Hematopoietic multipotent progenitor cell treated with erythropoietin and hydrocortisone succinate and interleukin-3 and kit ligand, for 6 days (in vitro differentiated cells): ENCODE measurements at regions not wholly inside any gene's neighbourhood (a gene's known extent, or its start where the extent isn't known, plus 50 kb on each side); places are given as distances from the start of the nearest gene placed in this dataset.

Source experiments
- DNase-seq: peaks from one replicate; pipeline ENCODE4 v3.0.0-alpha.2; 2015

GRCh38 chr11:15861256-15861655 is 495.1 kb downstream of the SOX6 start:
- DNase-seq: no peak

DNA sequence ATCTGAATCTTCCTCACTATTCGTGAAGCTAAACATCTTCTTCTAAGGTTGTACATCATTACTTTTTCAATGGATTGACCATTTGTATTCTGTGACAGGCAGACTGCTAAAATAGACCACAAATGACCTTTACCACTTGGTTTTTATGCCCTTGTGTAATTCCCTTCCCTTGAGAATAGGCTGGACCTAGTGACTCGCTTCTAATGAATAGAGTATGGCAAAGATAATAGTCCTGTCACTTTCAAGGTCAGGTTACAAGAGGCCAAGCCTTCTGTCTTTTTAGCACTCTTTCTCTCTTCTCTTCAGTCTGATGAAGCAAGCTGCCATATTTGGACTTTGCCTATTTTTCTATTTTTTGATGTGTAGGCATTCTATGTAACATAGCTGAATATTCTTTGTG is 492.9 kb downstream of the SOX6 start:
- no peak for DNase-seq

GRCh38 chr11:15864026-15864805 is 492.1 kb downstream of the SOX6 start:
- no peak for DNase-seq

DNA sequence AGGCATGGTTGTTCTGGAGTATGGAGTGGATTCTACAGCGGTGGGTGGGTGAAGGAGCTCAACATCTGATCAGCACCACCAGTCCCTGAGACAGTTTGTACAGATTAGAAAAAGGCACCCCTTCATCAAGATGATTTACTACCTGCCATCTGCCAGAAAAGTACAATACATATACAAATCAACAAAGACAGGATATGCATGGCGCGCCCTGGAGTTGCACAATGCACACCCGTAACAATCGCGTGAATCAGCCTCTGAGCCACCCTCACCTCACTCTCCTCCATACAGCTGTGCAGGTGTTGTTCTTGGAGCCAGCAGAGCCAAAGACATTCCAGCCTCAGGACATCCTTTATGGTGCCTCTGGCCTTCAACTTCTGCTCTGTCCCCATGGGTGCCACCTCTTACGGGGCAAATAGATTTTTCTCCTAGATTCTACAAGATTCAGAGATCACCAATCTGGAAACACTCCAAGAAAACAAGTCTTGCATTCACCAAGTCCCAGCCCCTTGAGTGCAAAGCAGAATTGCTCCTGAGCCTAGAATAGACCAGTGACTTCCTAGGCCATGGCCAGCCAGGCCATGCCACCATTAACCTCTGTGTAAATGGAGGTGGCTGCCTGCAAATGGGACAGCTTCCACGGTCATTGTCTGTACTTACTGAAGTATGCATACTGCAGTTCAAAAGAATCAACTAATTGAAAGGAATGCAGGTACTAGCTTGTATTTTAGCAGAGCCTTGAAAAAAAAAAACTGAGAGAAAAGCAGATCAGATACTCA is 490.9 kb downstream of the SOX6 start:
- DNase-seq: no peak

DNA sequence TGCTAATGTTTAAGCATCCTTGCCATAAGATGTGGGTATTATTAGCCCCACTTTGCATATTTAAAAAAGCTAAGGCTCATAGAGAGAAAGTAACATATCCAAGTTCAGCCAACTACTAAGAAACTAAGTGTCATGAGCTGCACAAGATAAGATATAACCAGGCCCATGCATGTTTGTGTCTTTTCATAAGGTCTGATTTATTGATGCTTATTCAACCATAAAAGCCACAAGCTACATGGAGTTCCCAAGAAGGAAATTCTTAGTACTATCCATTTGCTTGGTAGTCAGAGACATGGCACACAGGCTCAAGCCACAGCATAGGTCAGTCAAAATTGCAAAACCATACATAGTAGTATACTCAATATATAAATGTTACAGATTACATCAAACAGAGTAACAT is 488.5 kb downstream of the SOX6 start:
- no peak for DNase-seq

DNA sequence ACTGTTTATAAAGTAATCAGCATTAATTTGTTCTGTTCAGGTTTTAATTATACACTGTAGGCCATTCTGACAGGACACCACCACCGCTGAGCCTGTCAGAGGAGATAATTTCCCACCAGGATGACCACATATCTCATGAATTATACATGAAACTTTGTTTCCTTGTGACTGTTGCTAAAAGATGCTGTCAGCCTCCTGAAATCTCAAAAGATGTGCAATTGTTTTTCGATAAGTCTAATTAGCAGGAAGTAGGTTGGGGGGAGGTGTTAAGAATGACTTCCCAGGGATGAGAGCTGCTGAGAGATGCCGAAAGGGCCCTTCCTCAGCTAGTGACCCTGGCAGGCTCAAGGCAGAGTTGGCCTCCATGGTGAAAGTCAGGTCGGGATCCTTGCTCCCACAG is 485.4 kb downstream of the SOX6 start:
- DNase-seq: no peak

GRCh38 chr11:15871904-15872626 is 484.3 kb downstream of the SOX6 start:
- no peak for DNase-seq

GRCh38 chr11:15873501-15873900 is 482.8 kb downstream of the SOX6 start:
- DNase-seq: no peak

DNA sequence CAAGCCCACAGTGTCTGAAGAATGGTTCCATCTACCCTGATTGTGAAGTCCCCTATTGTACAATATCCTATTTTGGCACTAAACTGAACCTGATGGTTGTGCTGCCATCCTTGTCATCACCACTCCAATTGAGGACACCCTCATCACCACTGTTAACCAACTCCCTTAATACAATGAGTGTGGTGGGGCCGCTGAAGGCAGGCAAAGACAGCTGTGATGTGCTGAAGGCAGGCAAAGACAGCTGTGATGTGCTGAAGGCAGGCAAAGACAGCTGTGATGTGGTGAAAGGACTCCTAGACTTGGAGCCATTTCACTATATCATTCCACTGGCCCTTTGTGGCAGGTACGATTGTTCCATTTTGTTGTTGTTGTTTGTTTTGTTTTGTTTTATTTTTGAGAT is 481.6 kb downstream of the SOX6 start:
- no peak for DNase-seq

DNA sequence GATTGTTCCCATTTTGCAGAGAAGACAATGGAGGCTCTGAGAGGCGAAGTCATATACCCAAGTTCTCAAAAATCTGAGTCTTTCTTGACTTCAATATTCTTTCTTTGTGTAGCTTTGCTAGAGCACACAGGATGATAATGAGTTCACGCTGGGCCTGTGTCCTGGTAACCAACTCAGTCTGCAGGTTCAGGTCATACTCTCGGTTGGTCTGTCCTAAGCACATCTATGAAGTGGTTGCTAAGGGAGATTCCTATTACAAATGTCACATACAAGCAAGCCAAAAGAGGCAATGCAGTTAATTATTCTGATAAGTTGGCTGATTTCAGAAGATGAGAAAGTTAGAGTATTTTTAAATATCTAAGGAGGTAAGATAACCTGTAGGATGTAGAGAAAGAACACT is 481.0 kb downstream of the SOX6 start:
- no peak for DNase-seq

GRCh38 chr11:15875943-15876342 is 480.4 kb downstream of the SOX6 start:
- no peak for DNase-seq

DNA sequence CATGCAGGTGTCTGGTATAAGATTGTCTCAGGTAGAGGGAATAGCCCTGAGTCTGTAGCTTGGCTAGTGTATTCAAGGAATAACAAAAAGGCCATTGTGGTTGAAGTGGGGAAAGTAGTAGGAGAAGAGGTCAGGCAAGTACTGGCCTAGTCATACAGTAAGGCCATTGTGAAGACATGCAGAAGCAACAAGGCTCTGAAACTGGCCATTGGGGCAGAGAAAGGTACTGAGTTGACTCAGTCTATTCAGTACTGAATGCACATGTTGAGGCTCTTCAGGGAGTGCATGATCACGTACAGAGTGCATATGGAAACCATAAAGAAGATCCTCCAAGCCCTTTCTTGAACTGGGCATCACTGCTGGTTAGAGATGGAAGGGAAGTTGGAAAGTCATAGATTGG is 477.6 kb downstream of the SOX6 start:
- DNase-seq: no peak

GRCh38 chr11:15880291-15880690 is 476.1 kb downstream of the SOX6 start:
- no peak for DNase-seq

GRCh38 chr11:15882876-15883454 is 473.4 kb downstream of the SOX6 start:
- no peak for DNase-seq

DNA sequence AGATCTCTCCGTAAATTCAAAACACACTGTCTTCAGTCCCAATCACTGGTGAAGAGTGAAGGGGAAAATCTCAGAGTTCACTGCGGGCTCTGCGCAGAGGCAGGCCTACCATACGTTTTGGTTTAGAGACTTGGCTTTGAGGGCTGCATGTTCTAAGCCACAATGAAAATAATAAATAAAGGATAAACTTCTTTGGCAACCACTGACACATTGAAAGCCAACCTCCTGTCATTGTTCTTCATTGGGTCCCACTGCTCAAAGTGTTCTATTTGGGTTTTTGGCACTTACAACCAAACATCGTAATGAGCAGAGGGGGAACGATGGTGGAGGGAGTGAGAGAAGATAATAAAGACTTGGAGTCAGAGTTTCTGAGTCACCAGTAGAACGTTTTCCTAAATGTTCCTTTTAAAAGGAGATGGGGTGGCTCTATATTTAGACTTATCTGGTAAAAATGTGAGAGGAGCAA is 472.9 kb downstream of the SOX6 start:
- no peak for DNase-seq

DNA sequence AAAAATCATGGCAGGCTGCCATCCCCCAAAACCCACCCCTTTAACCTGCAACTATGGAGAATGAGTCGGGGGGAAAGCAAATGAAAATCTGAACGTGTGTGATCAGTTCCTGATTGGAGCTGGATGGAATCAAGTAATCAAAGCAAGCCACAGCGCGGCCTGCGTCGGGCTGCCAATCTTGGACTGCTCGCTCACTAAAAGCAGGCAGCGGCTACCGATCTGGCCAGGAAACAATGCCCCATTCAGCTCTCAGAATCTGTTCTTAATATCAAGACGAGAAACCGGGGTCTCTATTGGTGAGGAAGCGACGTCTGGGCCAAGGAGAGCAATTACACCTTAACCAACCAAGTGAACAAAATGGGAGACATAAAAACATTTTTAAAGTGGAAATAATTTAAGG is 472.2 kb downstream of the SOX6 start:
- no peak for DNase-seq

- peak; percentile 28 for DNase-seq
Observed at GRCh38 chr11:15884777-15885540, 471.4 kb downstream of the SOX6 start.

- DNase-seq: no peak
Observed at GRCh38 chr11:15885854-15886253, 470.5 kb downstream of the SOX6 start.

GRCh38 chr11:15886299-15886698 is 470.0 kb downstream of the SOX6 start:
- no peak for DNase-seq

GRCh38 chr11:15886866-15887265 is 469.5 kb downstream of the SOX6 start:
- no peak for DNase-seq

DNA sequence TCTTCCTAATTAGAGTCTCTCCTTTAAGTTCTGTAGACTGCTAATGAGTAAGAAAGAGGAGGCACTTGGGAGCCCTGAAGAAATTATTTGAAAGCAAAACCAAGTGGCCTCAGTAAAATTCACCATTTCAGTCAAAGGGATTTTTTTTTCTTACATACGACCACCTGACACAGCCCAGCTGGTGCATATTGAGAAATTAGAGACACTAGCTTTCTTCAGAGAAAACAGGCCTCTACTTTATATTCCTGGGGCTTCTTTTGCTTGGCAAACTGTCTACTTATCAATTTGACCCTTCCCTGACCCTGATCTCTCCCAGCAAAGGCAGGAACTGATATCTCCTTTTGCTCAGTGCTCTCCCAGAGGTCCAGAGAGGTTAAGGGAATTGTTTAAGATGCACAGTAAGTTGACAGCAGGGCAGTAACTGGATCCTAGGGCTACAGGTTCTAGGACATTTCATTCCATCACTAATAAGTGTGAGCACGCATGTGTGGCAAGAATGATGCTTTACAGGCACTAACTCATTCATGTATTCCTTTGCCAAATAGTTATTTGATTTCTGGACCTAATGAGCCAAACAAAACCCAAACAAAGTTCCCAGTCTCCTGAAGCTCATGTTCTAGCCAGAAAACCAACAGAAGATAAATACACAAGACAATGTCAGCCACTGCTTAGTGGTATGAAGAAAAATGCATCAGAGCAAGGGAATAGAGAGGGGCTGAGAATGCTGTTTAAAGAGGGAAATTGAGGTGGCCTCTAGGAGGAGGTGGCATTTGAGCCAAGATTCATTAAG is 467.6 kb downstream of the SOX6 start:
- DNase-seq: no peak
